Esophagus muscularis mucosa (tissue), 4 donors: ENCODE measurements at regions not wholly inside any gene's neighbourhood (a gene's known extent, or its start where the extent isn't known, plus 50 kb on each side); places are given as distances from the start of the nearest gene placed in this dataset.

Experiments used
- DNase-seq: peaks from one replicate; pipeline ENCODE4 v3.0.0-alpha.2; 2017; ENCODE audit errors: extremely low spot score
- H3K27ac ChIP-seq, 4 donors: fragments of 200-600 bp; sonication (generic); replicated peaks in 1 of 4; 1 replicate in 3 of 4; 2 replicates in 1 of 4; pipeline ENCODE4 v1.5.1; 2016 to 2019; ENCODE audit warnings: mild to moderate bottlenecking in 1 of 4
- H3K27me3 ChIP-seq, 4 donors: fragments of 200-600 bp; sonication (generic); one replicate each; pipeline versions ENCODE4 v1.5.1 to v1.6.0; 2016 to 2019
- H3K36me3 ChIP-seq, 4 donors: fragments of 200-600 bp; sonication (generic); one replicate each; pipeline ENCODE4 v1.5.1; 2016 to 2019
- H3K4me1 ChIP-seq, 4 donors: fragments of 200-600 bp; sonication (generic); one replicate each; pipeline ENCODE4 v1.5.1; 2016 to 2019
- H3K4me3 ChIP-seq, 4 donors: fragments of 200-600 bp; sonication (generic); 1 replicate in 2 of 4; 2 replicates in 2 of 4; pipeline ENCODE4 v1.5.1; 2016 to 2019; ENCODE audit warnings: mild to moderate bottlenecking in 4 of 4, moderate library complexity in 1 of 4
- H3K9me3 ChIP-seq, 4 donors: fragments of 200-600 bp; sonication (generic); 1 replicate in 3 of 4; 2 replicates in 1 of 4; pipeline ENCODE4 v1.5.1; 2016 to 2019
- CTCF ChIP-seq, 3 experiments: fragments of 200-600 bp in 2 of 3; fragments of 450-650 bp in 1 of 3; sonication (generic) in 2 of 3; IDR thresholded peaks; one replicate each; pipeline ENCODE4 v1.5.1; 2017 to 2019; ENCODE audit warnings: antibody characterized with exemption in 3 of 3, mild to moderate bottlenecking in 2 of 3, moderate library complexity in 1 of 3
- EP300 ChIP-seq: sonication (generic); formaldehyde crosslinking; IDR thresholded peaks from one replicate; pipeline ENCODE4 v1.6.1; 2017; ENCODE audit warnings: antibody characterized with exemption
- POLR2A ChIP-seq: fragments of 450-650 bp; IDR thresholded peaks from one replicate; pipeline ENCODE4 v1.6.1; 2017; ENCODE audit warnings: antibody characterized with exemption, moderate library complexity, mild to moderate bottlenecking, low read depth
- POLR2AphosphoS5 ChIP-seq, 2 donors: sonication (generic); formaldehyde crosslinking; IDR thresholded peaks; one replicate each; pipeline ENCODE4 v1.6.1; 2017; ENCODE audit warnings: antibody characterized with exemption in 2 of 2
- WGBS: methylation state at CpG from one replicate; pipeline ENCODE4 v1.1.5; 2018; 5-methylcytosine and 5-hydroxymethylcytosine counted together
- intact Hi-C: fragments of 100-400 bp; cut with DNase I; formaldehyde crosslinking; loops from one replicate; pipeline ENCODE4 v1.15.1; 2023

- Histone ChIP-seq H3K27ac (no peak overlapping the region), H3K4me3 (no peak overlapping the region), H3K36me3 (no peaks in the 10 kb centered on the region), H3K9me3 (no peaks in the 10 kb centered on the region), H3K27me3 (no peaks in the 10 kb centered on the region), H3K4me1 (peaks cover 0 to 5% (median 1%) of the 10 kb centered on the region in 4 donors)
- intact Hi-C loops: no loop called here
- no peak for DNase-seq
- TF ChIP-seq CTCF (IDR thresholded peaks at IDR 0.05) (no peak), POLR2AphosphoS5 (IDR thresholded peaks at IDR 0.05) (no peak)
- WGBS: 78% methylated on average over 5 of the region's 5 CpGs
These were observed 393.3 kb downstream of the METTL4 start for GRCh38 chr18:2178036-2178435.

GRCh38 chr18:2179498-2180183 lies 391.7 kb downstream of the METTL4 start:
- no peak overlapping the region for H3K27ac ChIP-seq
- no peak overlapping the region for H3K4me3 ChIP-seq
- DNase-seq: no peak
- H3K36me3 ChIP-seq: no peaks in the 10 kb centered on the region
- H3K27me3 ChIP-seq: peaks cover 0 to 4% (median 0%) of the 10 kb centered on the region in 4 donors
- TF ChIP-seq POLR2A: no peak
- no peak for TF ChIP-seq POLR2AphosphoS5 (IDR thresholded peaks at IDR 0.05)
- no peak for TF ChIP-seq CTCF (IDR thresholded peaks at IDR 0.05)
- TF ChIP-seq EP300: no peak
- H3K4me1 ChIP-seq: no peaks in the 10 kb centered on the region
- 95% methylated on average over 6 of the region's 8 CpGs for WGBS
- no peaks in the 10 kb centered on the region for H3K9me3 ChIP-seq
- intact Hi-C loops: no loop called here

GRCh38 chr18:2180586-2180985 lies 390.7 kb downstream of the METTL4 start:
- Histone ChIP-seq H3K36me3 (no peaks in the 10 kb centered on the region), H3K27ac (no peak overlapping the region), H3K27me3 (peaks cover 0 to 4% (median 0%) of the 10 kb centered on the region in 4 donors), H3K4me1 (no peaks in the 10 kb centered on the region), H3K4me3 (no peak overlapping the region), H3K9me3 (no peaks in the 10 kb centered on the region)
- no peak for DNase-seq
- intact Hi-C loops: no loop called here
- 67% methylated on average over 1 of the region's 1 CpG for WGBS
- no peak for TF ChIP-seq POLR2A

- Histone ChIP-seq H3K27ac (no peak overlapping the region), H3K27me3 (peaks cover 0 to 4% (median 0%) of the 10 kb centered on the region in 4 donors), H3K36me3 (no peaks in the 10 kb centered on the region), H3K4me1 (no peaks in the 10 kb centered on the region), H3K4me3 (no peak overlapping the region), H3K9me3 (no peaks in the 10 kb centered on the region)
- TF ChIP-seq EP300 (no peak), CTCF (IDR thresholded peaks at IDR 0.05) (no peak), POLR2A (no peak), POLR2AphosphoS5 (IDR thresholded peaks at IDR 0.05) (no peak)
- 76% methylated on average over 5 of the region's 5 CpGs for WGBS
- no peak for DNase-seq
- intact Hi-C loops: no loop called here
These were observed 387.9 kb downstream of the METTL4 start for GRCh38 chr18:2183432-2183831.

- Histone ChIP-seq H3K27ac (no peak overlapping the region), H3K9me3 (no peaks in the 10 kb centered on the region), H3K4me3 (no peak overlapping the region), H3K27me3 (peaks cover 0 to 4% (median 0%) of the 10 kb centered on the region in 4 donors), H3K36me3 (no peaks in the 10 kb centered on the region), H3K4me1 (no peaks in the 10 kb centered on the region)
- TF ChIP-seq EP300 (no peak), POLR2AphosphoS5 (IDR thresholded peaks at IDR 0.05) (no peak), CTCF (IDR thresholded peaks at IDR 0.05) (no peak), POLR2A (no peak)
- no peak for DNase-seq
- WGBS: 80% methylated on average over 1 of the region's 1 CpG
- intact Hi-C loops: no loop called here
These were observed 384.3 kb downstream of the METTL4 start for GRCh38 chr18:2186967-2187366.
